NCI-H1105 treated with DMSO at 0.1 percent for 48 hours (cell line): ENCODE measurements at regions not wholly inside any gene's neighbourhood (a gene's known extent, or its start where the extent isn't known, plus 50 kb on each side); places are given as distances from the start of the nearest gene placed in this dataset.

ENCODE experiments used
- DNase-seq: peaks from one replicate; lab custom pipeline; 2025; lab: John Stamatoyannopoulos, UW

DNA sequence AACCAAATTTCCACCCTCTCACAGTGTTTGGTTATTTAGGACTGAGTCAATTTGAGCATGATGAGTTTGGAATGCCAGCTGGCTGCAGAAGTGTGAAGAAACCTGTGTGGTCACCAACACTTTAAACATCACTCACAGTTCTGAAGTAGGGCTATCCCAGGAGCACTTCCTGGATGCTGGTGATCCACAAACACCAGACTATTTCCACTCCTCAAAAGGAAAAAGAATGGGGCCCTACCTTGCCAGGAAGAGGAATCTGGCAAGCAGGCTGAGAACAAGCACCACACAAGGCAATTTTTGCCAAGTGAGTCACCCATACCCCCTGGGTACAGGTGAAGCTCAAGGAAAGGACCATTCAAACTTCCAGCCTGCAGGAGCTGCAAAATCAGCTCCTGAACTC, 294.2 kb upstream of the PTGER4 start:
- DNase-seq = no peak

DNA sequence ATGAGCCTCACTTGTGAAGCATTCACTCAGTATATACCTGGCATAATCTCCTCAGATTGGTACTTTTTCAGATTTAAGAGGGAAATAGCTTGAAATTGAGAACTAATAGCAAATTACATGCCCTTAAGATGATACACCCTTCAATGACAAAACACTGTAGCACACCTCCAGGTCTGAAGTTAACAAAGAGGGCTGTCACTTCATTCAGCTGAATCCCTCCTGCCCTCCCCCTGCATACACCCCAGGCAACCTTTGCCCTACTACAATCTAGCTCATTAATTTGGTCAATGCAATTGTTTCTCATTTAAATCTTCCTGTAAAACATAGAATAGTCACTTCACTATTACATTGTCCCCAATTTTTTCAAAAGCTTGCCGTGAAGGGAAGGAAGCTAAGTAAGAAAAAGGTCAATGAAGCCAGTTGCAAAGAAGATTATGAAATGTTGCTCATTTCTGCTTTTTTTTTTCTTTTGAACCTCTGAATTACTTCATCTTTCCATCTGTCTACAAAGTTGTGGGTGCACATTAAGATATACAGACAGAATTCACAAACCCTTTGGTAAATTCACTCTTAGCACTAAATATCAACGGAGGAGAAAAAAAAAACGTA, 294.8 kb upstream of the PTGER4 start:
- DNase-seq = no peak

DNA sequence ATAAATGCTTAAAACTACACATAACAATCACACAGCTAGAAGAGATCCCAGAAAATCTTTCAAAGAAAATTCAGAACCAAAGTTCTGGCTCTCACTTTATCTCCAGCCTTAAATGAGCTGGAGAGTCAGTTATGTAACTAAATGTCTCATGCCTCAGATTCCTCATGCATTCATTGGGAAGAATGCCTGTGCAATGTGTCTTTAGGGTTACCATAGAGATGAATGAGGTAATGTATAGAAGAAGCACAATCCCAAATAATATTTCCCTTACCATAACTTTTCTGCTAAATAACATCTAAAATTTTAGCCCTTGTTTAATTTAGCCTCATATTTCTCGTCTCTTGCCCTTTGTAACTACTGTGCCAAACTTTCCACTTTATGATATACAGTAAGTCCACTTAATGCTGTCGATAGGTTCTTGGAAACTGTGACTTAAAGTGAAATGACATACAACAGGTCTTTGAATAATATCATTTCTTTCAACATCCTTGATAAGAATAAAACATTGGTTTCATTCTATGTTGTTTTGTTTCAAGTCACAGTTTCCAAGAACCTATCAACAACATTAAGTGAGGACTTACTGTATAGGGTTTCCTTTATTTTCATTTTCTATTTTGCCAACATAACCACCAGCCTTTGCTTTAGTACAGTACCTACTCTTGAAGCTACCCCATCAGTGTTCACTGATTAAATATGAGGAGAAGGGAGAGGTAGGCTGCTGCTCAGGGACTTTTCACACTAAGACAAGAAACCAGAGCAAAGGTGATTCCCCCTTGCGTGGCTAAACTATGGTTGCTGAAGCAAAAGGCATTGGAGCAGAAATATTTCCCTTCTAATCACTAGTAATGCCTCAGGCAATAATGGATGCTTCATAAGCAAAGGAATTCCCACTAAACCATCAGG, 295.7 kb upstream of the PTGER4 start:
- no peak for DNase-seq

DNA sequence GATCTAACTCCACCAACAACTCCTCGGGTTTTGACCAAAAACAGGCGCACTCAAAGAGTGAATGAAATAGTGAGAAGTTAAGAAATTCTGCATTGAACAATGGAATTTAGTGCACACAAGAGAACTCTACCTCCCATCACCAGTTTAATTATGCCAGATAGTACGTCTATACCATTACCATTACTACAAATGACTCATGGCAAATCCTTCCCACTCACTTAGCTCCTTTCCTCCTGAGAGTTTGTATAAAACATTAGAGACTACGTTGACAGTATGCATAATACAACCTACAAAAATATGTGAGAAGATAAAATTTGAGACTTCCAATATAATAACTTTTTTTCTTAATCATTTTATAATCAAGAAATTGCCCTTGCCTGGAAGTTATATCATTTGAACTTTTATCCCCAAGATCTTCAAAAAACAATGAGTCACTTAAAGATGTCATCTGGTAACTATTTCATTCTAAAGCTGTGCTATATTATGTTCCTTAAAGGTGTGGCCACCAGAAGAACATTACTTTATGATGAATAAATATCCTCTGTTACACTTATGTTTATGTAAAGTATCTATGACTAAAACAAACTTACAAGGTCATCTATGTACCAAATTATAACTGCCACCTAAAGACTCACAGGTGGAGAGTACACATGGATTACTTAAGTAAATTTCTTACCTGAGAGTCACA, 297.9 kb upstream of the PTGER4 start:
- DNase-seq = no peak

DNA sequence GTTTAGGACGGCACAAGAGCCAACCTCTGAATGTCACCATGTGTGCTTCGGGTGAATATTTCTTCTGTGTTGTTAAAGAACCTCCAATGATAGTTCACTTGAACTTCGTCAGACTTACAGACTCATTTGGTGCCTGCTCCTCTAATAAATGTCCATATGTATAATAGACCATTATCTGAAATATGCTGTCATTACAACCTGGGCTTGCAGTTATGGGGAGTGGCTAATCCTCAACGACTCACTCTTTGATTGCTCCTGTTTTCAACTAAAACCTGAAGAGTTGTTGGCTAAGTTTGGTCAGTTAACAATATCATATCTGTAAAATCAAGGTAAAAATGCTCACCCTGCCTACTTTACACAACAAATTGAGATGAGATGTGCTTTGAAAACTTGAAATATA, 298.7 kb upstream of the PTGER4 start:
- DNase-seq = no peak

DNA sequence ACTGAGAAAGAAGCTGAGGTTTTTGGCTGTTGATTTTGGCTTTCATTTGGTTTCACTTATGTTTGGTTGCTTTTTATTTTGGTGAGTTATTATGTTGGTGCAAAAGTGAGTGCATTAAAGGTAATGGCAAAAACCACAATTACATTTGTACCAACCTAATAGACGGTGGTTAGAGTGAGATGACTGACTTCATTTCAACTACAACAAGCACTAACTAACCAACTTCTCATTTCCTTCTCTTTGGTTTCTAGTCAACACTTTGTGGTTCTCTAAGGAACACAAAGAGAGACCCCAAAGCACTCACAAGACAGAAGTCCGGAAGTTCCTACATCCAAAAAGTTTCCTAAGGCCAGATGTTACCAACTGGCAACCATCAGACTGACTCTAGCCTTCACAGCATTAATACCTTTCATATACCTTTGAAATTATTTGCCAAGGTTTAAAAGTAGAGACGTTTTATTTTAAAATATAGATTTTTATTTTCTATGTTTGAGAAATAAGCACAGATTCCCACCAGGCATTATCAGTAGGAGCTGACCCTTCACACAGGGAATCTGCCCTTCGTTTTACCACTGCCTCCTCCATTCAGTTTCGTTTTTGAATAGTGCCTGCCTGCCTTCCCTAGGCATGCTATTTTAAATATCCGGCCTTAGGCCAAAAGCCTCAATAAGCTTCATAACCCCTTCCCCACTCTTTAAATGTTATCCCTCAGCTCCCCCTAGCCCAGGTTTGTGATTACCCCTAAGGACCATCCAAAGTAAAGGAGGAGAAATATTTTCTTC, 301.1 kb upstream of the PTGER4 start:
- no peak for DNase-seq

DNA sequence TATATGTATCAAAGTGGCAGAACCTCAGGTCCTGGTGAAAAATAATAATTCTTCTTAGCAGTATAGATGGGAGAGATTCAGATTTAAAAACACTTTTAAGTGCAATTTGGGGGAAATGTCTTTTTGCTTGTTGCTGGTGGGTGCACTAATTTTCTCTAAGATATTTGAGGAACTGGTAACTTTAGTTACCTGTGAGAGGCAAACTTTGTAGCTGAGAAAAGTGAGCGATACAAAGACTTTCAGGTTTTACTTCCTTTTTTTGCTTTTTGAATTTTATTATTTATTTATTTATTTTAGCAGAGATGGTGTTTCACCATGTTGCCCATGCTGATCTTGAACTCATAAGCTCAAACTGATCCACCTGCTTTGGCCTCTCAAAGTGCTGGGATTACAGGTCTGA, 303.1 kb upstream of the PTGER4 start:
- no peak for DNase-seq

DNA sequence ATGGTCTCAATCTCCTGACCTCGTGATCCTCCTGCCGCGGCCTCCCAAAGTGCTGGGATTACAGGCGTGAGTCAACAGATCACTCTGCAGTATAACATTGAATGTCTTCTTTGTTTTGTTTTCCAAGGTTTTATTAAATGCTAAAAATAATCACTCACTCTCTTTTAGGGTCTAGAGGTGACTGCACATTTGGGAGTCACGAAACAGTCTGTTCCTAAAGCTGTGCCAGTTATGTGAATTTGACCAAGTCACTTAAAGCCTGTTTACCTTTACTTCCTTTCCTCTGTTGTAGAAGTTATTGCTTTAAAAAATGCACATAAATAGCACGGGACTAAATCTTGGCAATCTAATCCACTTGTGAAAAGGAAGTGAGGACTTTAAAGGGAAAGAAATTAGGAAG, 304.9 kb upstream of the PTGER4 start:
- no peak for DNase-seq

DNA sequence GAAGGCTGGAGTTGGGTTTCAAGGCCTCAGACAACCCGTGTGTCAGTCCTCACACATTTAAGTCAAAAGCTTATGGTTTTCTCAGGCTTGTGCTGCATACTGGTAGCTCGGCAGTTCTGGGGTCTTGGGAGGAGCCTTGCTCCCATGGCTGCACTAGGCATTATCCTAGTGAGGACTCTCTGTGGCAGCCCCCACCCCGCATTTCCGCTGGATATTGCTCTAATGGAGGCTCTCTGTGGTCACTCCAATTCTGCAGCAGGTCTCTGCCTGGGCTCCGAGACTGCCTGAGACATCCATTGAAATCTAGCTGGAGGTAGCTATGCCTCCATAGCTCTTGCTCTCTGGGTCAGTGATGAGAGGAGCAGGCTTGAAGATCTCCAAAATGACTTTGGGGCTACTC, 311.5 kb upstream of the PTGER4 start:
- no peak for DNase-seq

DNA sequence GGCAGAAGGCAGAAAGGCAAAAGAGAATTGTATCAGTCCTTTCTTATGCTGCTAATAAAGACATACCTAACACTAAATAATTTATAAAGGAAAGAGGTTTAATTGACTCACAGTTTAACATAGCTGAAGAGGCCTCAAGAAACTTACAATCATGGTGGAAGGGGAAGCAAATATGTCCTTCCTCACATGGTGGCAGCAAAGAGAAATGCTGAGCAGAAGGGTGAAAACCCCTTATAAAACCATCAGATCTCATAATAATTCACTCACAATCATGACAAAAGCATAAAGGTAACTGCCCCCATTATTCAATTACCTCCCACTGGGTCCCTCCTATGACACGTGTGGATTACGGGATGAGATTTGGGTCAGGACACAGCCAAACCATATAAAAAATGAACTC, 312.5 kb upstream of the PTGER4 start:
- no peak for DNase-seq

DNA sequence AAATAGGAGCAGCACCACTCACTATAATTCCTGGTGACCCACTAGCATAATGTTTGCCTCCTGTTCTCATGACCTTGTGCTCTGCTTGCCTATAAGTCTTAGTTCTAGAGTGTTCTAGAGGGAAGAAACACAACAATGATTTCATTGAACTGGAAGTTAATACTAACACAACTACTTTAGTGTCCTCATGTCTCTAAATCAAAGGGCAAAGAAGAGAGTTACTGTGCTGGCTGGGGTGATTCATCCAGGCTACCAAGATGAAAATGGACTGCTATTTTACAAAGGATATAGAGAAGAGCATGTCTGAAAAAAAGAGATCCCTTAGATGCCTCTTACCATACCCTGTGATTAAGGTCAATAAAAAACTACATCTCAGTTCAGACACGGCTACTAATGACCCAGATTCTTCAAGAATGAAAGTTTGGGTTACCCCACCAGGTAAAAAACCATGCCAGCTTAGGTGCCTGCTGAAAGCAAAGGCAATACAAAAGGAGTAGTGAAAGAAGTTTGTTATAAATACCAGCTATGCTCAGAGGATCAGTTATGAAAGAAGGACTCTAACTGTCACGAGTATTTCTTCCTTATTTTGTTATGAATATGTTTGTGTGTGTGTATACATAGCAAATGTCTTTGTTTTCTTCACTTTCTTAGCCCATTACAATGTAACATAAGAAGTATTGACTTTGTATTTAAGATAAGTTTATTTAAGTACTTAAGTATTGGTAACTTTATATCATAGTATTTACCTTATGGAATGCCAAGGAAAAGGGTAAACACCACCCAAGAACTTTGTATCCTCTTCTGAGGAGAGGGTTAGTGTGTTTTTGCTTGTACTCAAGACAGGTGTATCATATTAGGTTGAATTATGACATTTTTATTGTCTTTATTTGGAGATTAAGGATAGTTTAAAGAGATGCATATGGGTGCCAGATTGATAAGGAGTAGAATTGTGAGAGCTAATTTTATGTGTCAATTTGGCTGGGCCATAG, 314.1 kb upstream of the PTGER4 start:
- DNase-seq = no peak

DNA sequence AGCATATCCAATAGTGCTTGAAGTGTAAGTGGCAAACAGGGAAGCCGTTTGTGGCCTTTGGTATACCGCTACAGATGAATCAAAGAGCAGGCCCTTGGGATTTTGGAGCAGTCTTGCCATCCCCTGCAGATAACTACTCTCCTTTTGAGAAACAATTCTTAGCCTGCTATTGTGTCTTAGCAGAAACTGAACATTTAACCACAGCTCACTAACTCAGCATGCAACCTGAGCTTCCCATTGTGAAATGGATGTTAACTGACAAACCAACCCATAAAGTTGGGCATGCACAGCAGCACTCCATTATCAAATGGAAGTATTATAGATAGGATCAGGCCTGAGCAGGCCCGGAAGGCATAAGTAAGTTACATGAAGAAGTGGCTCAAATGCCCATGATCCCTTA, 315.3 kb upstream of the PTGER4 start:
- no peak for DNase-seq

DNA sequence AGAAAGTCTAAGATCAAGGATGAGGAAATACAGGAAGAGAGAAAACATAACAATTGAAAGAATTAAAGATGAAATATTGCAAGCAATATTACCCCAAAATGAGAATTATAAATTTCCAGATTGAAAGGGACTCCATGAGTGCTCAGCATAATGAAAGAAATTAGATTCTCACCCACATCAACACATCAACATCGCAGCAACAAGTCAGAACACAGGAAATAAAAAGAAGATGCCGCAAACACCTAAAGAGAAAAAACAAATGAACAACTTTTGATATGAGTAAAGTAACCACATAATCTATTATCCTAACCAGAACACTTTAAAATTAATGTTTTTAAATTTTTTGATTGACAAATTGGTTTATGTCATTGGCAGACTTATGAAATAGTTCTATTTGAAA, 318.3 kb upstream of the PTGER4 start:
- no peak for DNase-seq

DNA sequence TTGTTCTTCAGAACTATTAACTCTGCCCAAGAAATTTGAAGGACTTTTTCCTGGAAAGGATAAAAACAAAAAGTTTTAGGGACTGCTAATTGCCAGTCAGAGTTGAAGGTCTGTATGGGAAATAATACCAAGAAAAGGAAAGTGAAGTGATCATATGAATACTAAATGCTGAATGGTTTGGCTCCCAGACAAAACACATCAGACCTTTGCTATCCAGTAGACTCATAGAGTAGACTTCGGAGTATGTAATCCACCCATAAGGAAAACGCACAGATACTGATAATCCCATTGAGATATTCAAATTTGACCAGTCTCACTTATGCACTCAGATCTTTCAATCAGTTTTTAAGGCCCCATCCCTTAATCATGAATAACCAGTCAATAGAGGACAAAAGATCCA, 319.0 kb upstream of the PTGER4 start:
- no peak for DNase-seq

DNA sequence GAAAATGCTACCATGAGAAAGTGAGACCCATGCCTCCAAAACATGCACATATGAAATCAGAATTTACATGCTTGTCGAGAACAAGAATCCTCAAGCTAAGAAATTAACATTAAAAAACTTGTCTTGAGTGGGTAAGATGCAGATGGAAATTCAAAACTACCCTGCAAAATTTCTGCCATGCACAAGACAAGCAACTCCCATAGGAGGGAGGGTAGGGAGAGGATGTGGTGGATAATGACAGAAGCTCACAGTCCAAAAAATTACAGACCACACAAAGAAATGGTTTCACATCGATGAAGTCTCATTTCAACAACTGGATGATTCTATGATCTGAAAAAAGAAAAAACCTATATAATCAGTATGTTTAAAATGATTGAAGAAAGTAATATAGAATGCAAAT, 319.9 kb upstream of the PTGER4 start:
- DNase-seq = no peak

DNA sequence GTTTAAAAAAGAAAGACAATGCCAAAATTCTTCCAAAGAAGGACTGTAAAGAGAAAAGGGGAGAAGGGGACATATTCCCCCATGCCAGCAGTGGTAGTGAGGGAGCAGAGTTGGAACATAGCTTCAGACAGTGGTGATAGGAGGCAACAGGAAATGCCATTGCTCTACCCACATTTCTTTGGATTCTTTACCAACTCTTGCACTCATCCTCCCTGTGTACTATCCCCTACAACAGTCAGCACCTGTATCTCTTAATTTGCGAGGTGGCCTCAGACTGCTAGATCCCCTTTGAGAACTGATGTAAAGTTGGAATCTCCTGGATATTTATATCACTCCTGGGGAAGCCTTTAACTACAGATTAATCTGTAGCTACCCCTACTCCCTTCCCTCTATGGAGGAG, 320.6 kb upstream of the PTGER4 start:
- DNase-seq = no peak

DNA sequence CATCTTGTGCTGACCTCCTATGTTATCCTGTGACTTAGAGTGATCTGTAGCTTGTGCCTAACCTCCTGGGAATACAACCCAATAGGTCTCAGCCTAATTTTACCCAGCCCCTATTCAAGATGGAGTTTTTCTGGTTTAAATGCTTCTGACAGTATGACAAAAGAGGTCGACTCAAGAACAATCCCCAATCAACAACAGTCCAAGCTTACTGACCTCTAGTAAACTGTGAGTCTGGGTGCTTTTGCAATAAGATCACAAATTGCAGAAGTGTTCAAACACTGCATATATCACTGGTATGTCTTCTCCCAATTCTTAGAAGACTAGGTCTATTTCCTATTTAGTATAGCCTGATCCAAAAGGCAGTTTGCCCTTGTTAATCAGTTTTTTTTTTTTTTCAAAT, 323.5 kb upstream of the PTGER4 start:
- DNase-seq = no peak

DNA sequence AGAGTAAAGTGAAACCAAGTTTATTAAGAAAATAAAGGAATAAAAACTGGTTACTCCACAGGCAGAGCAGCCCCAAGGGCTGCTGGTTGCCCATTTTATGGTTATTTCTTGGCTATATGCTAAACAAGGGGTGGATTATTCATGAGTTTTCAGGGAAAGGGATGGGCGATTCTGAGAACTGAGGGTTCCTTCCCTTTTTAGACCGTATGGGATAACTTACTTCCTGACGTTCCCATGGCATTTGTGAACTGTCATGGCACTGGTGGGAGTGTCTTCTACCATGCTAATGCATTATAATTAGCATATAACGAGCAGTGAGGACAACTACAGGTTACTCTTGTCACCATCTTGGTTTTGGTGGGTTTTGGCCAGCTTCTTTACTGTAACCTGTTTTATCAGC, 323.9 kb upstream of the PTGER4 start:
- no peak for DNase-seq

DNA sequence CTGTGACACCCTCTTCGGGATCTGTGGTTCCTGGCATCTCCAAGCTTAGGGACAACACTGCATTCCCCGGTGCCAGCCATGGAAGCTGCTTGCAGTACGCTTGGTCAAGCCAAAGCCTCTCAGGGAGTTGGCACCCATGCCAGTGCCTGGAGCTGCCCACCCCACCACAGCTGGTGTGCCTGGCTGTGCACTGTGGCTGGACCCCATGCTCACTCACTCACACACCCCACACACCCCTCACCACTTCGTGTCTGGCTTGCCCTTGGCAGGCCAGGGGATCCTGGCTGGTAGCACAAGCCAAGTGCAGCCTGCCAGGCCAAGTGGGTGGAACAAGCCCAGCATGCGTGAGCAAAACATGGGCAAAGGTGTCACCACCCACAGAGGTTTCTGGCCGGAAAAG, 324.5 kb upstream of the PTGER4 start:
- DNase-seq = no peak

DNA sequence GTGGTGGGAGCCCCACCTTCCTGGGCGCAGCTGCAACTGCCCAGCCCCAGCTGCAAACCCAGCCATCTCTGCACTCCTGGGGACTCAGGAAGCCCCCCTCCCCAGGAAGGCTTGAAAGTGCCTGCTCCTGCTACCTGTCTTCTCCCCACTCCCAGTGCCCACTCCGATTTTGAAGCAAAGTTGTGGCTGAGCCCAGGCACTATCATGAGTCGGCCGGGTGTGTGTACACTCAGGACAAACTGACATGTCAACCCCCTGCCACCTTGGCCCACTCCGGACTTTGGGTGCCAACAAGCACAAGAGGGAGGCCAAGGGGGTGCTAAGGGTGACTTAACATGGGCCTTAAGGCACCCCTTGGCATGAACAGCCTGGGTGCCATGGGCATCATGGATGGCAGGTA, 325.5 kb upstream of the PTGER4 start:
- no peak for DNase-seq

DNA sequence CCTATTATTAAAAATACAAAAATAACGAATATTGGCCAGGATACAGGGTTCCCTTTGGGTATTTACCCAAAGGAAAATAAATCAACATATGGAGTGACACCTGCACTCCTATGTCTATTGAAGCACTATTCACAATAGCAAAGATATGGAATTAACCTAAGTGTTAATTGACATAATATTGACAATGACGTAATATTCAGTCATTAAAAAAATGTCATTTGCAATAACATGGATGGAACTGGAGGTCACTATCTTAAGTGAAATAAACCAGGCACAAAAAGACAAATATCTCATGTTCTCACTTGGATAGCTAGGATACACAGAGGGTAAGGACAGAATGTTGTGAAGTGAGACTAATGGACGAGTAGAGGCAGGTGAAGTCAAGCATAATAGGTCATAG, 326.3 kb upstream of the PTGER4 start:
- DNase-seq = no peak
